Heart left ventricle (tissue), 16 donors: ENCODE measurements at regions not wholly inside any gene's neighbourhood (a gene's known extent, or its start where the extent isn't known, plus 50 kb on each side); places are given as distances from the start of the nearest gene placed in this dataset.
A peak's percentile ranks its signal among the peaks of the same experiment; 100 is the strongest.
"Not testable (repeated sequence)": the region's sequence is repeated elsewhere in the genome, so short reads cannot be mapped to it uniquely, and the experiment has no call there.

Experiments used
- ATAC-seq, 4 donors: fragments of 200-7000 bp; cut with Tn5 transposase; one replicate each; pipeline ENCODE4 v1.9.1; 2020 to 2022; ENCODE audit warnings: moderate library complexity in 4 of 4, mild to moderate bottlenecking in 3 of 4, moderate number of reproducible peaks in 1 of 4
- DNase-seq, 5 donors: peaks; one replicate each; pipeline ENCODE4 v3.0.0-alpha.2; 2020
- H3K27ac ChIP-seq, 12 donors: fragments of 200-600 bp; sonication (generic) in 4 of 12; one replicate each; pipeline versions ENCODE4 v1.5.0 to v1.8.0; 2016 to 2022; ENCODE audit warnings: mild to moderate bottlenecking in 2 of 12
- H3K27me3 ChIP-seq, 9 donors: fragments of 200-600 bp; sonication (generic) in 2 of 9; one replicate each; pipeline versions ENCODE4 v1.5.1 to v1.8.0; 2016 to 2022; ENCODE audit warnings: mild to moderate bottlenecking in 3 of 9
- H3K36me3 ChIP-seq, 9 donors: fragments of 200-600 bp; sonication (generic) in 2 of 9; one replicate each; pipeline versions ENCODE4 v1.5.0 to v1.8.0; 2018 to 2022; ENCODE audit warnings: mild to moderate bottlenecking in 2 of 9
- H3K4me1 ChIP-seq, 12 donors: fragments of 200-600 bp; sonication (generic) in 4 of 12; one replicate each; pipeline versions ENCODE4 v1.5.0 to v1.8.0; 2016 to 2022; ENCODE audit warnings: mild to moderate bottlenecking in 3 of 12
- H3K4me3 ChIP-seq, 12 donors: fragments of 200-600 bp; sonication (generic) in 4 of 12; one replicate each; pipeline versions ENCODE4 v1.5.0 to v1.8.0; 2017 to 2022; ENCODE audit warnings: mild to moderate bottlenecking in 9 of 12, moderate library complexity in 4 of 12
- H3K9me3 ChIP-seq, 12 donors: fragments of 200-600 bp; sonication (generic) in 4 of 12; one replicate each; pipeline versions ENCODE4 v1.5.0 to v1.8.0; 2016 to 2022; ENCODE audit warnings: mild to moderate bottlenecking in 1 of 12
- CTCF ChIP-seq, 12 donors: fragments of 200-600 bp; sonication (generic) in 4 of 12; IDR thresholded peaks; one replicate each; pipeline versions ENCODE4 v1.5.0 to v1.8.0; 2018 to 2022; ENCODE audit warnings: antibody characterized with exemption in 12 of 12, mild to moderate bottlenecking in 5 of 12
- POLR2A ChIP-seq, 2 donors: fragments of 450-650 bp; IDR thresholded peaks; one replicate each; pipeline ENCODE4 v1.6.1; 2017; ENCODE audit warnings: antibody characterized with exemption in 2 of 2, mild to moderate bottlenecking in 2 of 2, moderate library complexity in 2 of 2
- WGBS, 4 donors: extraction: QIAGEN DNeasy Blood & Tissue Kit in 2 of 4; methylation state at CpG; one replicate each; pipeline versions ENCODE4 v1.1.5 to v1.1.7; 2013 to 2018; 5-methylcytosine and 5-hydroxymethylcytosine counted together
- intact Hi-C, 10 donors: fragments of 100-400 bp; cut with DNase I; formaldehyde crosslinking; loops; one replicate each; pipeline versions ENCODE4 v1.11.1 to v1.14.2; 2022
- donor health status: ischemic (EF 13 %, LVEDD 7.1; RV severe dilation, severe dysfunction).
- donor health status: healthy with polysubstance abuse.
- donor health status: DM: no; HTN: yes; CAD: no.
- donor health status: DM: no; HTN: no; CAD: no.
- donor health status: ischemic (EF 25% LVEDD 6.9; RV normal size, moderate dysfunction).
- donor health status: ischemic (EF 25% LVEDD 5.7; RV mildly dilated, moderate dysfunction).
- donor health status: healthy.
- donor health status: DM: yes; HTN: yes; CAD: no.
- donor health status: ischemic (EF 35%, LVEDD 5.7; RV mildly dilated, moderate dysfunction).
- donor health status: nonischemic (EF 11% LVEDD 7.7; RV severe dilation, severe dysfunction).
- donor health status: DM: yes; HTN: yes; CAD: no.
- donor health status: PGD.
- donor health status: ischemic (EF 29% LVEDD 5.4; RV normal size, mild dysfunction).
- donor health status: nonischemic (EF 23%, LVEDD 6.1; RV moderate dilation, normal function).

GRCh38 chr5:14995229-14995628 is 123.7 kb upstream of the ANKH start:
- no peak overlapping the region for H3K4me3 ChIP-seq
- peaks cover 0 to 11% (median 0%) of the 10 kb centered on the region in 12 donors for H3K9me3 ChIP-seq
- no peak for TF ChIP-seq CTCF (IDR thresholded peaks at IDR 0.05)
- TF ChIP-seq POLR2A (IDR thresholded peaks at IDR 0.05), result no peak
- ATAC-seq (no peak), DNase-seq (no peak)
- H3K27me3 ChIP-seq, result no peaks in the 10 kb centered on the region
- peaks cover 0 to 25% (median 0%) of the 10 kb centered on the region in 12 donors for H3K4me1 ChIP-seq
- no peak overlapping the region for H3K27ac ChIP-seq
- H3K36me3 ChIP-seq, result no peaks in the 10 kb centered on the region
- intact Hi-C loops, result no loop called here
- WGBS, 4 donors, result 71 to 85% (median 81%) methylated on average over 4 of the region's 4 CpGs

GRCh38 chr5:14993459-14994133 is 122.0 kb upstream of the ANKH start:
- intact Hi-C loops, H3K27ac ChIP-seq, H3K9me3 ChIP-seq, H3K36me3 ChIP-seq, DNase-seq, ATAC-seq, H3K27me3 ChIP-seq: not testable (repeated sequence)
- peaks cover 0 to 14% (median 0%) of the 10 kb centered on the region in 12 donors for H3K4me1 ChIP-seq
- peak overlapping the region in 3 of 12 donors; percentile 27 to 54 (median 33) for H3K4me3 ChIP-seq
- 88 to 99% (median 92%) methylated on average over 24 to 40 of the region's 40 CpGs for WGBS, 4 donors

GRCh38 chr5:14992751-14993458 is 121.3 kb upstream of the ANKH start:
- H3K9me3 ChIP-seq, ATAC-seq, DNase-seq, H3K27me3 ChIP-seq, H3K27ac ChIP-seq, H3K4me1 ChIP-seq, intact Hi-C loops, H3K36me3 ChIP-seq: not testable (repeated sequence)
- H3K4me3 ChIP-seq, result peak overlapping the region in 7 of 12 donors; percentile 15 to 54 (median 27)
- 81 to 95% (median 88%) methylated on average over 25 to 28 of the region's 28 CpGs for WGBS, 4 donors

- Histone ChIP-seq H3K27ac (no peak overlapping the region), H3K4me3 (no peak overlapping the region), H3K27me3 (no peaks in the 10 kb centered on the region), H3K4me1 (no peaks in the 10 kb centered on the region), H3K9me3 (no peaks in the 10 kb centered on the region), H3K36me3 (no peaks in the 10 kb centered on the region)
- no peak for TF ChIP-seq CTCF (IDR thresholded peaks at IDR 0.05)
- no peak for TF ChIP-seq POLR2A (IDR thresholded peaks at IDR 0.05)
- DNase-seq (no peak), ATAC-seq (no peak)
- intact Hi-C loops, result no loop called here
- 93 to 95% (median 94%) methylated on average over 5 of the region's 5 CpGs for WGBS, 4 donors
These were observed 116.6 kb upstream of the ANKH start for GRCh38 chr5:14988223-14988622.

GRCh38 chr5:14986413-14986812 is 114.8 kb upstream of the ANKH start:
- intact Hi-C loops, result no loop called here
- no peaks in the 10 kb centered on the region for H3K27me3 ChIP-seq

More at GRCh38 chr5:14986413-14986812, 114.8 kb upstream of the ANKH start:
- 98% methylated on average over 3 of the region's 3 CpGs for WGBS, 4 donors
- H3K36me3 ChIP-seq, result no peaks in the 10 kb centered on the region
- H3K9me3 ChIP-seq, result no peaks in the 10 kb centered on the region
- H3K4me3 ChIP-seq, result no peak overlapping the region
- DNase-seq (no peak), ATAC-seq (no peak)
- TF ChIP-seq CTCF (IDR thresholded peaks at IDR 0.05) (no peak), POLR2A (IDR thresholded peaks at IDR 0.05) (no peak)
- no peaks in the 10 kb centered on the region for H3K4me1 ChIP-seq
- H3K27ac ChIP-seq, result no peak overlapping the region
